ENCODE measurements at regions not wholly inside any gene's neighbourhood (a gene's known extent, or its start where the extent isn't known, plus 50 kb on each side); places are given as distances from the start of the nearest gene placed in this dataset.

DNA sequence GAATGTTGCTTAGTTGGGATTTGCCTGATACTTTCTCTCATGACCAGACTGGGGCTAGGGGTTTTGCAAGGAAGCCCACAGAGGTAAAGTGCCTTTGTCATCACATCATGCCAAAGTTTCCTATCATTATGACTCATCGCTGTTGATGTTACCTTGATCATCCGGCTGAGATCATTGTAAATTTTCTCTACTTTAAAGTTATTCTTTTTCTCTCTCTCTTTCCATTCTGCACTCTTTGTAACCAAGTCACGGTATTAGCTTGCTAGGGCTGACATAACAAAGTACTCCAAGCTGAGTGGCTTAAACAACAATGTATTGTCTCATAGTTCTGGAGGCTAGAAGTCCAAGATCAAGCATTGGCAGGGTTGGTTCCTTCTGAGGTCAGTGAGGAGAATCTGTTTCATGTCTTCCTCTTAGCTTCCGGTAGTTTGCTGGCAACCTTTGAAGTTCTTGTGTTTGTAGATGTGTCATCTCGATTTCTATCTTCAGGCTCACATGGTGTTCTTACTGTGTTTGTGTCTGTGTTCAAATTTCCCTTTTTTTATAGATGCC lies 113.0 kb downstream of the DTHD1 start:
- DNase-seq (ENCODE audit: low spot score) = no peak

DNA sequence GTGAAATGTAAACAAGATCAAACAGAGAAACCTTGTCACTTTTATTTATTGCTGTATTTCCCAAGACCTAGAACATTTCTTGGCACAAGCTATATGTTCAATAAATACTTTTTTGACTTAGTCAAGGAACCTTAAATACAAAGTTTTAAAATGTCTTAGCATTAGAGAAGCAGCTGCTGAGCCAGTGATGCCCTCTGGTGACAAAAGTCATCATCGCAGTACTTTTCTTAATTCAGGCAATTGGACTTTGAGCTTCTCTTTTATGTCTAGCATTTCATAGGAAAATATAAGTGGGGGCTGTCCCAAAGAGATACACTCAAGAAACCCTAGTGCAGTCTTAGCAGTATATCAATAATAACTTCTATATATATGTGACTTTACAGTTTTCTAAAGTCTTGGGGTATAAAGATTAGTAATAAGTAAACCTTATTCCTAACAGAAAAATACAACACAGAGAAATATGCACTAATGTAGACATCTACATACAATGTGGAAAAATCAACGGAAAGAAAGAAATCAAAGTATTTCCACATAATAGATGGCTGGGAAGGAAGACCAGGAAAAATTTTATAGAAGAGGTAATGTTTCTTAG lies 118.4 kb downstream of the DTHD1 start:
- no peak for DNase-seq (ENCODE audit: low spot score)

DNA sequence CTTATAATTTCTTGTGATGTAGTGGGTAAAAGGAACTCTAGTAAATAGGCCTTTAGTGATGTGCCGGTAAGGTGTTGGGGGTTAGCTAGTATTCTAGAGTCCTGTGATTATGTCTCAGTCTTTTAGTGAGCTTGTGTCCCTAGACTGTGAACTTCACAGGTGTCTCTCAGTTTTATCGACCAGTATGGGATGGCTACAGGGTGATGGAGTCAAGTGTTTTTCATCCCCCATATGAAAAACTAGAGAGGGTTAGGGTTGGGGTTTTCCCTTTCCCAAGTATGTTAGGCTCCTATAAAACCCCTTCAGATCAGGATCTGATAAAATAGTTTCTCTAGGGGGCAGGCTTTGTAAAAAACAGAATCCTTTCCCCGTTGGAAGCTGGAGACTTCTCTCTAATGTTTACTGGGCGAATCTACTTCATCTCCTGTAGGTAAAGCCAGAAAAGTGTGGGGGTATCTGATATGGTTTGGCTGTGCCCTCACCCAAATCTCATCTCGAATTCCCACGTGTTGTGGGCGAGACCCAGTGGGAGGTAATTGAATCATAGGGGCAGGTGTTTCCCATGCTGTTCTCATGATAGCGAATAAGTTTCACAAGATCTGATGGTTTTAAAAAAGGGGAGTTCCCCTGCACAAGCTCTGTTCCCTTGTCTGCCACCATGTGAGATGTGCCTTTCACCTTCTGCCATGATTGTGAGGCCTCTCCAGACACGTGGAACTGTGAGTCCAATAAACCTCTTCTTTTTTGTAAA lies 120.8 kb downstream of the DTHD1 start:
- no peak for DNase-seq (ENCODE audit: low spot score)

DNA sequence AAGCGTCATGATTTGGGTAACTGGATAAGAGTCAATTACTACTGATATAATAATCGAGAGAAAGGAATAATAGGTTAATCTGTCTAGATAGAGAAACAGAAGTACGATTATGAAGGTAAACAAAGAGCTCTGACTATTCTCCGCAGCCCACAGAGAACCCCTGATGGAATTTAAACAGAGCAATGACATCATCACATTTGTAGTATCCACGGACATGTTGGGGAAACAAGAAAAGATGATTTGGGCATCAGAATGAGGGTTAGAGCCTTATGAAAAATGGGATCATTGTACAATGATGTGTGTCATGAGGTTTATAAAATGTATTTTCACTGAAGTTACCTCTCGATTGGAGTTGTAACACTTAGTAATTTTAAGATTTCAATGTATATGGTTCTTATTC lies 129.9 kb downstream of the DTHD1 start:
- no peak for DNase-seq (ENCODE audit: low spot score)

DNA sequence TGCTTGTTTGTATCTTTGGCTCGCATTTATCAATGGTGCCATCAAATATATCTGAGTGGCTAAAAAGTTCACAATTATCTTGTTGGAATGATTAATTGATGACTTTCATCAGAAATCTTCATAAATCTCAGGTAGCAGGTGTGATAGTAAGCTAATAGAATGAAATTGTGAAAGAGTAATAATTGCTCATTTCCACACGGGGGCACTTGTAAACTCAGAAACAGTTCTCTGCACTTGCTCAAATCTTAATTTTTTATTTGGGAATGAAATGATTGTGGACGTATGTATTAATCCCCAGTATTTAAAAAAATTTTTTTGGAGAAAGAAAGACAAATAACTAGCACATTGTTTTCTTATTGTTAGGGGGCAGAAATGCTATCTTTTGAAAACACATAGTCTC lies 132.8 kb downstream of the DTHD1 start:
- DNase-seq (ENCODE audit: low spot score) = no peak

DNA sequence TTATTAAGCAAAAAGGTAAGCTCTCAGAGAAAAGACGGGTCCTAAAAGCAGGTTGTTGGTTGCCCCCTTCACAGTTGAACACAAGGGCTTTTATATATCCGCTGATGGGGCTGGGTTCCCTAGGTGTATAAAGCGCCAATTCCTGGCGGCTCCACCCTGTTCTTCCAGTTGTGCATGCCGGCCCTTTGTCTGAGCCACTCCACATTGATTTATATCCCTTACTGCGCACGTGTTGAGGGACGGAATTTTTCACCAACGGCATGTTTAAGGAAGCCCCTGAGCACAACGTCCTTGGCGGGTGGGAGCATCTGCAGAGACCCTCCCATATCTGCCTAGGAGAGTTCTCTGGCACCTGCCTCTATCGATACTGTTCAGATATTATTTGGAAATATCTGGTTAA lies 135.7 kb downstream of the DTHD1 start:
- no peak for DNase-seq (ENCODE audit: low spot score)

DNA sequence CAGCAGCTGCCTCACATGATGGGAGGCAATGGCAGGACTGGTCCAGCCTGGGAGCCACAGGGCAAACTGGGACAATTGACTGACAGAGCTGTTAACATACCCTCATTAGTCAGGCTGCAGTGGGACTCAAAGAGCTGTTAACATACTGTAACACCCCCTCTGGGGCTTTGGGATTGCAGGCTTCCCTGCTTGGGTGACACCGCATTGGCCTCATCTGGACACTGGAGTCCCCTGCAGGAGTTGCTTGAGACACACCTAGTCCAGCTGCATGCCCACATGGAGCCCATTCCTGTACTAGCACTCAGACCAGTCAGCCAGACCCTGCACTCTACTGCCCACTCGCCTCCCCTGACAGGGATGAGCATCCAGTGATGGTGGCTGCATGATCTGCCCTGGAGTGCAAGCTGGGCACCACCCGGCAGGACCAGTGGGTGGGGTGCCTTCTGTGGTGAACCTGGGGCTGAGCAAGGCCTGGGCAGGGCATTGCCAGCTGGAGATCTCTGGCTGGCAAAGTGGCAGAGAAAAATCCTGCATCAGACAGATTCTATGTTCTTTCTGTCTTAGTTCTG lies 138.8 kb downstream of the DTHD1 start:
- no peak for DNase-seq (ENCODE audit: low spot score)

DNA sequence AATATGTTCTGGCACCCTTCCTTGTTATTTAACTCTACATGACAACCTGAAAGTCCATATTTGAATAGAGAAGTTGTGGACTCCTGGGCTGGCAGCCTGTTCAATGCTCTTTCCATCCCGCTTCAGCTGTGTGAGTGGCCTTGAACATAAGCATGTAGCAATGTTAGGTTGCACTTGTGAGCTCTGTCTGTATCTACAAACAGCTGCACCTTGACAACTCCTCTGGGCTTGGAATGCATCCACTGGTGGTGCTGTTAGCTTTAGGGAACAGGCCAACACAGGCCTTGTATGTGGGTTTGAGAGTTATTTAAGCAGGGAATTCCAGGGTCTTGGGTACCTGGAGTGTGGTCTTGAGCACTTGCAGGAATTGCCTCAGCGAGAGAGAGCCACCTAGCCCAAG lies 141.2 kb downstream of the DTHD1 start:
- no peak for DNase-seq (ENCODE audit: low spot score)

DNA sequence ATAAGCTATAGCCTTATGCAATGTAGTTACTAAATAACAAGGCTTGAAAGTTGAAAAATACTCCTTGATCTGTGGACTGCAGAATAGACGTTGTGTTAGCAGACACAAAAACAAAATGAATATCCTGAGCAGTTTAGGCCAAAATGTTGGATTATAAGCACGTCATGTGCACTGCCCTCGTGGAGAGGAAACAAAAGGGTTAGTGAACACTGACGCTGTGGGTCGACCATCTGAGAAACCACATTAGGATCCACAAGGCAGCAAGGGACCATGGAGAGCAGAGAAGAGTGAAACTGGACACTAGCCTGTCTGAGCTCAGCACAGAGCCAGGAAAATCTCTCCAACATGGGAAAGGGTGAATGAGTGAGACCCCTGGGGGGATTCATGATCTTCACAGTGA lies 145.3 kb downstream of the DTHD1 start:
- DNase-seq (ENCODE audit: low spot score) = no peak

DNA sequence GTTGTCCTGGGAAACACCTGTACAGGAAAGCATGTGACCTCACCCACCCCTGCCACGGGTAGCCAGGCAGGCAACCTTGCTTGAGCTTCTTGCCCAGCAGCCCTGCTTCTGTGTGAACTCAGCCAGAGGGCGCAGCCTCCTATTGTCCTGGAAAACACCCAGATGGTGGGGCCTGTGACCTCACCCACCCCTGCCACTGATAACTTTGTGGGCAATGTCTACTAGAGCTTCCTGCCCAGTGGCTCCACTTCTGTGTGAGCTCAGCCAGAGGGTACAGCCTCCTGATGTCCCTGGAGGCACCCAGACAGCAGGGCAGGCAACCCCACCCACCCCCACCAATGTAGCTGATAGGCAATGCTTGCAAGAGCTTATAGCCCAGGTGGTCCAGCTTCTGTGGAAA lies 146.3 kb downstream of the DTHD1 start:
- no peak for DNase-seq (ENCODE audit: low spot score)

DNA sequence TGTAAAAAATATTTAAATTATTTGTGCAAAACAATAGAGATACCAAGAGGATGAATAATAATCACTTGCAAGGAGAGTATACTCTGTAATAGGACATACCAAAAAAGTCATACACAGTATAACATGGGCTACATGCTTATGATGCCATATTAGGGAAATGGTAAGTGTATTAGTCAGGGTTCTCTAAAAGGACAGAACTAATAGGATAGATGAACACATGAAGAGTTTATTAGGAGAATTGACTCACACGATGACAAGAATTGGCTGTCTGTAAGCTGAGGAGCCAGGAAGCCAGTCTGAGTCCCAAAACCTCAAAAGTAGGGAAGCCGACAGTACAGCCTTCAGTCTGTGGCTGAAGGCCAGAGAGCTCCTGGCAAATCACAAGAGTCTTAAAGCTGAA lies 151.2 kb downstream of the DTHD1 start:
- no peak for DNase-seq (ENCODE audit: low spot score)

DNA sequence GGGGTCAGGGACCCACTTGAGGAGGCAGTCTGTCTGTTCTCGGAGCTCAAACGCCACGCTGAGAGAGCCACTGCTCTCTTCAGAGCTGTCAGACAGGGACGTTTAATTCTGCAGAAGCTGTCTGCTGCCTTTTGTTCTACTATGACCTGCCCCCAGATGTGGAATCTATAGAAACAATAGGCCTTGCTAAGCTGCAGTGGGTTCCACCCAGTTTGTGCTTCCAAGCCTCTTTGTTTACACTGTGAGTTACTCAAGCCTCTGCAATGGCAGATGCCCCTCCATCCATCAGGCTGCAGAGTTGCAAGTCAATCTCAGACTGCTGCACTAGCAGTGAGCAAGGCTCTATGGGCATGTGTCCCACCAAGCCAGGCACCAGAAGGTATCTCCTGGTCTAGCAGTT lies 158.1 kb downstream of the DTHD1 start:
- no peak for DNase-seq (ENCODE audit: low spot score)

DNA sequence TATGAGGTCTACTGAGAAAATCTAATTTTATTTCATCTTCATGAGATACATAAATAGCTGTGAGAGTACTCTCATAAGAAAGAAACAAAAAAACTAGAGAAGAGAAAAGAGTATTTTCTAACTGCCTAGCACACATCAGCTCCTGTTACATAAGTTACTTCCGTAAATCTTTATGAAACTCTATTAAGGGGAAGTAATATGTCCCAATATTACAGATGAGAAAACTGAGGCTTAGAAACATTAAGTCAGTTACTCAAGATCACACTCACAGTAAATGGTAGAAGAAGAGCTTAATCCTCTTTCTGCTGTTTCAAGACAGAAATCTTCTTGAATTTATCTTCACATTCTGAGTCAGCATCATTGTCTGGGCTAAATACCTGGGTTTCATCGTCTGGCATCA lies 164.1 kb downstream of the DTHD1 start:
- DNase-seq (ENCODE audit: low spot score) = no peak

DNA sequence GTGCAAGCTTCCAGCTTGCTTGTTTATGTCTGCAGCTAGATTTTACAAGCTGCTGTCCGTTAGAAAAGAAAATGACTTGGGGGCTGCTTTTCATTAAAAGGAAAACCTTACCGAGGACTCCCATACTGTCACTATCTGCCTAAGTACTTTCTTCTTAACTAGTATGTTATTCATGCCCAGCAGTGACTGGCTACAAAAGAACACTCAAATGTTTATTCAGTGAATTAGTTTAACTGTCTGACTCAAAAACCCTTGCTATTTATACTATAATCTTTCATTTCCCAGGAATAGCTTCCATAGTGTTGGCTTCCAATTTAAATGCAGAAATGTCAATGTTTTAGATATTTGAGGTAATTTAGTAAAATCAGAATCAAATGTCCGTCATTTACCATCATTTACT lies 164.9 kb downstream of the DTHD1 start:
- no peak for DNase-seq (ENCODE audit: low spot score)

DNA sequence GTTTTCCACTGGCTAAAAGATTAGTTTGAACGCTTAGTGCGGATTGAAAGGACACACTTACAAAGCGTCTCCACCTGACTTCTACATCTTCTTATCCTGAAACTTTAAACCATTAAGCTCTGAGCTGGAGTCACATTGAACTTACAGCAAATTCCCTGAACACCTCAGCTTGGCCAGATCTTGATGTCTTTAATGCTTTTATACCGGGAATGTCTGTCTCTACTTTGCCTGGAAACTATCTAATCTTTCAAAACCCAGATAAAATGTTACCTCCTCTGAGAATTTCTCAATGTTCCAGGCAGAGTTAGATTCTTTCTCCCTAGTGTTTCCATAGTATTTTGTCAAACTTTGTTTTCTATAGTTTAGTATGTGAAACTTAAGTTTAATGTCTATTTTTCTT lies 179.9 kb downstream of the DTHD1 start:
- no peak for DNase-seq (ENCODE audit: low spot score)

DNA sequence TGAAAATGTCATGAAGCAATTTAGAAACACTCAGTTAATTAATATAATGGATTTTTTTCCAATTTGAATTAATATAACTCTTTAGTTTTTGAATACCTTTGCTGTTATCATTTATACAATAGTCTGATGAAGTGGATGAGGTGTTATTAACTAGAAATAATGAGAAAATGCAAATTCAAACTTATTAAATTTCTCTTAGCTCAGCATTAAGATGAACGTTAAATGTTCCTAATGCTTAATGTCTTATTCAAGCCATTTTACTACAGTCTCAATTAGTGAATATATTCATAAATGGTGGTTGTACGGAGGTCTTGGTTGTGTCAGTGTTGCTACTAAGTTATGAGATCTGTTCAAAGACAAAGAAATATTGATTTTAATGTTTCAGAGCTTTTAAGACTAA lies 186.3 kb downstream of the DTHD1 start:
- DNase-seq (ENCODE audit: low spot score) = no peak

DNA sequence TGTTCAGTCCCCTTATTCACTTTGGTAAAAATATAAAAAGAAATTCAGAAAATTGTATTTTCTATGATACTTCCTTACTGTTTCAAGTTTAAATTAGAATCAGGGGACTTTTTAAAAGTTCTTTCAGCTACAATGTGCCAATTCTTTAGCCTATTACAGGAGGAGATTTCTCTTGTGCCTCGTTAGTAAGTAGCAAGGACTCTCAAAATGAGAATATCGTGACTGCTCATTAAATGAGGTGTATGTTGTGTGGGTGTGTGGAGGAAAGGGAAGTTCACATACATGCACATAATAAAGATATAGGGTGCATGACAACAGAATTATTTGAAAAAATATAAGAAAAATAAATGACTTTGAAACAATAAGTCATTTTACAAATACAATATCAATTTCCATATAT lies 190.5 kb downstream of the DTHD1 start:
- DNase-seq (ENCODE audit: low spot score) = no peak

DNA sequence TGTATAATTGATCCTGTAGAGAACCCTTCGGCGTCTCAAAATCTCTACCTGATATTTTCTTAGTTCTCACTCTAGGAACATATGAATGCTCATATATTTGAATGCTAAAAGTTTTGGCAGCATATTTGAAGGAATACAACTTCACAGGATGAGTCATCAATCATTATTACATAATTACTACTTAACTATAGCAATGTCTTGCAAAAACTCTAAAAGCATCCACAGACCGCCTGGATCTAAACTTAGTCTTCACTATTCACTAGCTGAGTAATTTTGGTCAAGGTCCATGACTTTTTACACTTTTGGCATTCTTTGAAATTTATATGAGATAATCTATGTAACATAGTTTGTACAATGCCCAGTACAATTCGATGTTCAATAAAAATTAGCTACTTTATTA lies 194.7 kb downstream of the DTHD1 start:
- no peak for DNase-seq (ENCODE audit: low spot score)

DNA sequence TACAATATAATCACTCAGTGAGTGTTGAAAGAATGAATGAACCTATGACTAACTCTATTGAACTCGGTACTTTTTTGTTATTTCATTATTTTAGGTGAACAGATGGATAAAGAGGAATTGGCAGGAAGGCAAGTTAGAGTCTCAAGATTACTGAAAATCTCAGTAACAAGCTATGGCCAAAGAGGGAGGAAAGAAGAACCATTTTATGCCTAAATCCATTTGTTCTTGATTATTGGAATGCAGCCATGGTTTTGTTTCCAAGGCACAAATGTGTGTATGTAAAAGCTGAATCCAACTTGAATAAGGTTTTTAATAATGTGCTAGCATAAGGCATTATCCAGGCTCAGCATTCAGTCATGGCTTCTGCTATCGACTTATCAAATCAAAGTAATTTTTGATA lies 196.4 kb downstream of the DTHD1 start:
- no peak for DNase-seq (ENCODE audit: low spot score)

DNA sequence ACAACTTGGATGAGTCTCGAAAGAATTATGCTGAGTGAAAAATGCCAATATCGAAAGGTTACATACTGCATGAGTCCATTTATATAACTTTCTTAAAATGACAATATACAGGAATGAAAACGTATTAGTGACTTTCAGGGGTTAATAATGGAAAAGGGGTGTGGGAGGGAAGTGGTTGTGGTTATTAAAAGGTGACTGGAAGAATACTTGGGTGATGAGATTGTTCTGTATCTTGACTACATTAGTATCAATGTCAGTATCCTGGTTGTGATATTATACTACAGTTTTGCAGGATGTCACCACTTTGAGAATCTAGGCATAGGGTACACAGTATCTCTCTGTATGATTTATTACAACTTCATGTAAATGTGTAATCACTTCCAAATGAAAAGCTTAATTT lies 204.5 kb downstream of the DTHD1 start:
- no peak for DNase-seq (ENCODE audit: low spot score)

DNA sequence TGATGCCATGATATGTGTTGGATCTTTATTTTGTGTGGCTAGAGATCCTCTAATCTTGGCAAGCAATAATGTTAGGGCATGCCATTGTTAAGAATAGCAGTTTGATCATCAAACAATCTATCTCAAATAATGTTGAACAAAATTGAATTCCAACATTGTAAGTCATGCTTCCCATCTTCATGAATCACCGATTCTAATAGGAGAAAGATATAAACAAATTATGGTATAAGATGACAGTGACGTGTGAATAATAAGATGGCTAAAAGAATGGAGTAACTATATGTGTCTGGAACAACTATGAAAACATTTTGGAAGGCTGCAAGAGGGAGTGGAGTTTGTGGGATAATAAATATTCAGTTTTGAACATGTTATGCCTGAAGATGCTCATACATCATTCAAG lies 208.4 kb downstream of the DTHD1 start:
- DNase-seq (ENCODE audit: low spot score) = no peak

DNA sequence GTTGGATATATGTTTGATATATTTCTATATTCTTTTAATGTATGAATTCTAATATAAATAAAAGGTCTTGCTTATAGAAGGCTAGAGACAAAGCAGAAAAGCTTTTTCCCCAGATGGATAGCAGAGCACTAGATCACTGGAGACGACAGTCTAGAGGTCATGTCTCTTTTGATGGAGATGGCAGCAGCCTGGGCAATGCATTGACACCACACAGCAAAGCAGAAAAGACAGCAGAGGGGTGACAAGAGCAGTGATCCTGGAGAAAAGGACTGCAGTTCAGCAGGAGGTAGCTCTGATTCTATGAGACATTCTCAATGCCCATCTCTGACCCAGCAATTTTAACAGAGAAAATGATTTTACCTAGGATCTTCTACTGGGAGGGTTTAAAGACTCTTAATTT lies 210.6 kb downstream of the DTHD1 start:
- peak; percentile 72 for DNase-seq (ENCODE audit: low spot score)

DNA sequence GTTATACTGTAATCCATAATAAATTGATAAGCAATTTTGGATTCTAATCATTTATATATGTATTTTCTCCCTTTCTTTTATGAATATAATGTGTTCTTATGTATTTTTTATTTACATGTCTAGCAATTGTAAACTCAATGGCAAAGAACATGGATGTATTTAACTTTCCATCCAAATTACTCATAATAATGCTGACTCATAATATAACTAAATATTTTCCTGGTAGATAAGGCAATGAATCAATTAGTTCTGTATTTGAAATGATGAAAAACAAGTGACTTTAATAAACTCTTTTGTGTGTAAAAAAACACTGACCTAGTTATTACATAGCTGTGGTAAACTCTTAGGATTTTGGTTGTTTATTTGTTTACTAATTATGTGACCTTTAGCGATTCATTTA lies 211.2 kb downstream of the DTHD1 start:
- no peak for DNase-seq (ENCODE audit: low spot score)

All from SK-N-DZ (cell line).